ENCODE measurements at regions not wholly inside any gene's neighbourhood (a gene's known extent, or its start where the extent isn't known, plus 50 kb on each side); places are given as distances from the start of the nearest gene placed in this dataset.

DNA sequence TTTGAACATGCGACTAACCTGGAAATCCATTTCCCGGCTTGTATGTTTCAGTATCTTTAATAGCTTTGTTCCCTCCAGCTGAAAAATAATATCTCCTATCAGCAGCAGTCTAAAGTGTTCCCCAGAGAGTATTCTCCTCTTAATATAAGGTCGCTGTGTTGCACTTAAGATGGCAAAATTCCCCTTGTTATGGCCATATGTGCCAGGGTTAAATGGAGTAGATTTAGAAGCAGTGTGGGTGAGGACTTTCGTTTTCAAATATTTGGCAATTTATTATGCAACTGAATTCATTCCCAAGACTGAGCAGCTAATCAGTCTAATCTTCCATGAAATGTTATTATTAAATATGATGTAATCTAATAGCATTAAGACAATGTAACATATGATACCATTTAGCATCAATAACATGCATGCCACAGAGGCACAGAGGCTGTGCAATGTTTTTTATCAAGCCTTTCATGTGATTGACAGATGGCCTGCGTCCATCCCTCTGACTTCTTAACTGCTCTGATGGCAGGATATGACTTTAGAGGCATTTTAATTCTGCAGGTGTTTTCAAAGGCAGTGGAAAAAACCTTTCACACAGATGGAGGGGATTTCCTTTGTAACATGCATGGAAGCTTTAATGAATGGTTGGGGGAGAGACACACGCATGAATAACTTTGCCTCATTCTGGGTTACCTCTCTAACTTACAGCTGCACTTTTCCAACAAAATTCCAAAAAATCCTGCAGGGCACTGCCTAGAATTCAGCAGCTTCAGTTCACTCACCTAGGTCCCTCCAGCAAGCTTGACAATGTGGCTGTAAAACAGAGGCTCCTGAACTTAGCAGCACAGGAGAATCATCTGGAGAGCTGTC is 55.1 kb upstream of the ZPBP start (continued):
- TF ChIP-seq RCOR1 (IDR thresholded peaks at IDR 0.05; ENCODE audit: insufficient replicate concordance, low read length): no peak

DNA sequence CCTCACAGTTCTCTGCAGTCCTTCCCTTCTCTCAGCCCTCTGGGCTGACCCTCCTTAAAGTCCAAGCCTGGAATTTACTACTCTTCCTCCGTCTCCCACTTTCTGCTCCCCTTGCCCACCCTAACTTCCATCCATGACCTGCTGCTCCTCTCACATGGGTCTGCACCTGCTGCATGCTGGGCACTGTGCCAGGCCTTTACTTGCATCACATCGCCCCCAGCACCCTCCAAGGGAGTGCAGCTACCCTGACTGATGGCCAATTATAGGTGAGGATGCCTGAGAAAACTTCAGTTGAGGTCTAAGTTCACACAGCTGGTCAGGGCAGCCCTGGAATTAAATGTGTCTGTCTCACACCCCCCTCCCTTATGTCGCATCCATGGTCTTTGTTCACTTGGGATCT is 53.6 kb upstream of the ZPBP start:
- Histone ChIP-seq H3K4me1 (ENCODE audit: control insufficient read depth, insufficient read depth, low read length) (no peaks in the 10 kb centered on the region), H2BK15ac (ENCODE audit: low read depth, low read length) (no peak overlapping the region), H3K9me3 (ENCODE audit: control insufficient read depth, insufficient read depth, low read length) (no peaks in the 10 kb centered on the region), H4K8ac (ENCODE audit: low read depth in 2 of 2, low read length in 2 of 2) (no peak overlapping the region), H3K9ac (ENCODE audit: low read depth, low read length) (no peak overlapping the region), H3K23ac (ENCODE audit: low read depth, low read length) (no peak overlapping the region), H3K9me1 (ENCODE audit: insufficient read depth, low read length) (no peaks in the 10 kb centered on the region), H3K4me2 (ENCODE audit: low read depth, low read length) (no peak overlapping the region), H3K4me3 (ENCODE audit: insufficient read depth, low read depth, low read length) (no peak overlapping the region), H2AFZ (replicated peaks; ENCODE audit: low read length, poor library complexity) (no peak overlapping the region), H3K18ac (ENCODE audit: low read depth, low read length) (no peak overlapping the region), H4K20me1 (ENCODE audit: insufficient read depth, low read length) (no peaks in the 10 kb centered on the region), H3K79me1 (ENCODE audit: low read depth in 1 of 2, low read length in 2 of 2) (no peaks in the 10 kb centered on the region), H3K56ac (ENCODE audit: extremely low read depth, insufficient read depth, low read length) (no peak overlapping the region), H3K4ac (ENCODE audit: low read depth, low read length) (no peak overlapping the region), H3K27me3 (ENCODE audit: control insufficient read depth, insufficient read depth, low read length) (no peaks in the 10 kb centered on the region), H2BK20ac (ENCODE audit: low read depth, low read length) (no peak overlapping the region), H2BK120ac (ENCODE audit: low read depth, low read length) (no peak overlapping the region), H4K5ac (ENCODE audit: low read depth, low read length) (no peak overlapping the region), H4K91ac (ENCODE audit: insufficient read depth, low read depth, low read length) (no peak overlapping the region), H3K36me3 (ENCODE audit: control insufficient read depth, insufficient read depth, low read length) (no peaks in the 10 kb centered on the region), H3K14ac (replicated peaks; ENCODE audit: low read depth, low read length) (no peak overlapping the region), H2BK5ac (ENCODE audit: low read depth, low read length, poor library complexity, severe bottlenecking) (no peak overlapping the region), H3K27ac (ENCODE audit: insufficient read depth, low read length) (no peak overlapping the region), H2AK9ac (replicated peaks; ENCODE audit: low read depth, low read length, poor library complexity) (no peak overlapping the region), H2AK5ac (ENCODE audit: low read depth, low read length) (no peak overlapping the region)
- WGBS, 2 experiments (ENCODE audit: extremely low coverage in 2 of 2, insufficient read length in 1 of 2): no CpG with 5 or more reads among the region's 3 CpGs
- intact Hi-C loops (cut with micrococcal nuclease): no loop called here
- in situ Hi-C loops (cut with MboI; ENCODE audit: low sequenced_read_pairs): loop anchor here (25.0 kb wide), 1 partner anchor 1016 kb away; no protein-coding TSS in a partner anchor
- DNase-seq: no peak
- ChIA-PET POLR2A (ENCODE audit: unreplicated experiment) (no interaction called here), CTCF (no interaction called here)
- no TSS peak for BruUV-seq (replicated peaks)
- no peak for ATAC-seq (ENCODE audit: low read depth)
- dilution Hi-C loops (cut with HindIII; ENCODE audit: low sequenced_read_pairs, unreplicated experiment): no loop called here
- TF ChIP-seq POLR2A (IDR thresholded peaks at IDR 0.05; ENCODE audit: low read depth, low read length) (no peak), MAZ (IDR thresholded peaks at IDR 0.05; ENCODE audit: borderline replicate concordance, low read depth, low read length) (no peak), MAFK (IDR thresholded peaks at IDR 0.05; ENCODE audit: low read depth, low read length) (no peak), RFX5 (IDR thresholded peaks at IDR 0.05; ENCODE audit: low read depth, low read length) (no peak), CEBPB (IDR thresholded peaks at IDR 0.05; ENCODE audit: low read depth, low read length) (no peak), FOS (IDR thresholded peaks at IDR 0.05; ENCODE audit: low read depth, low read length) (no peak), NFE2L2 (IDR thresholded peaks at IDR 0.05; ENCODE audit: low read depth, low read length) (no peak), RAD21 (IDR thresholded peaks at IDR 0.05; ENCODE audit: low read length) (no peak), RCOR1 (IDR thresholded peaks at IDR 0.05; ENCODE audit: insufficient replicate concordance, low read length) (no peak), SMC3 (IDR thresholded peaks at IDR 0.05; ENCODE audit: low read depth, low read length) (no peak), BHLHE40 (IDR thresholded peaks at IDR 0.05; ENCODE audit: low read depth, low read length) (no peak)
- TF ChIP-seq, protein P1, sequence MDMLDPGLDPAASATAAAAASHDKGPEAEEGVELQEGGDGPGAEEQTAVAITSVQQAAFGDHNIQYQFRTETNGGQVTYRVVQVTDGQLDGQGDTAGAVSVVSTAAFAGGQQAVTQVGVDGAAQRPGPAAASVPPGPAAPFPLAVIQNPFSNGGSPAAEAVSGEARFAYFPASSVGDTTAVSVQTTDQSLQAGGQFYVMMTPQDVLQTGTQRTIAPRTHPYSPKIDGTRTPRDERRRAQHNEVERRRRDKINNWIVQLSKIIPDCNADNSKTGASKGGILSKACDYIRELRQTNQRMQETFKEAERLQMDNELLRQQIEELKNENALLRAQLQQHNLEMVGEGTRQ (IDR thresholded peaks at IDR 0.05; ENCODE audit: low read depth, low read length): no peak
- TF ChIP-seq, protein P2, sequence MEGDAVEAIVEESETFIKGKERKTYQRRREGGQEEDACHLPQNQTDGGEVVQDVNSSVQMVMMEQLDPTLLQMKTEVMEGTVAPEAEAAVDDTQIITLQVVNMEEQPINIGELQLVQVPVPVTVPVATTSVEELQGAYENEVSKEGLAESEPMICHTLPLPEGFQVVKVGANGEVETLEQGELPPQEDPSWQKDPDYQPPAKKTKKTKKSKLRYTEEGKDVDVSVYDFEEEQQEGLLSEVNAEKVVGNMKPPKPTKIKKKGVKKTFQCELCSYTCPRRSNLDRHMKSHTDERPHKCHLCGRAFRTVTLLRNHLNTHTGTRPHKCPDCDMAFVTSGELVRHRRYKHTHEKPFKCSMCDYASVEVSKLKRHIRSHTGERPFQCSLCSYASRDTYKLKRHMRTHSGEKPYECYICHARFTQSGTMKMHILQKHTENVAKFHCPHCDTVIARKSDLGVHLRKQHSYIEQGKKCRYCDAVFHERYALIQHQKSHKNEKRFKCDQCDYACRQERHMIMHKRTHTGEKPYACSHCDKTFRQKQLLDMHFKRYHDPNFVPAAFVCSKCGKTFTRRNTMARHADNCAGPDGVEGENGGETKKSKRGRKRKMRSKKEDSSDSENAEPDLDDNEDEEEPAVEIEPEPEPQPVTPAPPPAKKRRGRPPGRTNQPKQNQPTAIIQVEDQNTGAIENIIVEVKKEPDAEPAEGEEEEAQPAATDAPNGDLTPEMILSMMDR (conservative IDR thresholded peaks at IDR 0.05; ENCODE audit: low read depth, low read length): no peak
